ENCODE measurements at regions not wholly inside any gene's neighbourhood (a gene's known extent, or its start where the extent isn't known, plus 50 kb on each side); places are given as distances from the start of the nearest gene placed in this dataset.

- no peak overlapping the region for H3K27ac ChIP-seq (ENCODE audit: poor library complexity, severe bottlenecking)
- H3K27me3 ChIP-seq (ENCODE audit: insufficient read depth, poor library complexity, severe bottlenecking), result no peaks in the 10 kb centered on the region
- no peaks in the 10 kb centered on the region for H3K36me3 ChIP-seq (ENCODE audit: low read depth)
- DNase-seq (ENCODE audit: low spot score) (no peak), ATAC-seq (ENCODE audit: low read depth) (no peak)
- H3K9me3 ChIP-seq (ENCODE audit: severe bottlenecking), result no peaks in the 10 kb centered on the region
- H3K4me3 ChIP-seq (ENCODE audit: severe bottlenecking), result no peak overlapping the region
- no peaks in the 10 kb centered on the region for H3K4me1 ChIP-seq (ENCODE audit: insufficient read depth, poor library complexity, severe bottlenecking)
- no peak for TF ChIP-seq CTCF (IDR thresholded peaks at IDR 0.05; ENCODE audit: poor library complexity, severe bottlenecking)
Measured at GRCh38 chr4:117302226-117302625, 216.8 kb upstream of the TRAM1L1 start.

- H3K9me3 ChIP-seq (ENCODE audit: severe bottlenecking), result no peaks in the 10 kb centered on the region
- H3K4me3 ChIP-seq (ENCODE audit: severe bottlenecking), result no peak overlapping the region
- H3K4me1 ChIP-seq (ENCODE audit: insufficient read depth, poor library complexity, severe bottlenecking), result no peaks in the 10 kb centered on the region
- DNase-seq (ENCODE audit: low spot score), result no peak
- TF ChIP-seq CTCF (IDR thresholded peaks at IDR 0.05; ENCODE audit: poor library complexity, severe bottlenecking), result no peak
- no peaks in the 10 kb centered on the region for H3K27me3 ChIP-seq (ENCODE audit: insufficient read depth, poor library complexity, severe bottlenecking)
- no peaks in the 10 kb centered on the region for H3K36me3 ChIP-seq (ENCODE audit: low read depth)
- H3K27ac ChIP-seq (ENCODE audit: poor library complexity, severe bottlenecking), result no peak overlapping the region
- ATAC-seq (ENCODE audit: low read depth), result no peak
Measured at GRCh38 chr4:117311215-117311614, 225.8 kb upstream of the TRAM1L1 start.

- no peak for TF ChIP-seq CTCF (IDR thresholded peaks at IDR 0.05; ENCODE audit: poor library complexity, severe bottlenecking)
- Histone ChIP-seq H3K27ac (ENCODE audit: poor library complexity, severe bottlenecking) (no peak overlapping the region), H3K36me3 (ENCODE audit: low read depth) (no peaks in the 10 kb centered on the region), H3K9me3 (ENCODE audit: severe bottlenecking) (no peaks in the 10 kb centered on the region), H3K27me3 (ENCODE audit: insufficient read depth, poor library complexity, severe bottlenecking) (no peaks in the 10 kb centered on the region), H3K4me1 (ENCODE audit: insufficient read depth, poor library complexity, severe bottlenecking) (no peaks in the 10 kb centered on the region), H3K4me3 (ENCODE audit: severe bottlenecking) (no peak overlapping the region)
- no peak for ATAC-seq (ENCODE audit: low read depth)
- no peak for DNase-seq (ENCODE audit: low spot score)
Measured at GRCh38 chr4:117311989-117312388, 226.6 kb upstream of the TRAM1L1 start.

GRCh38 chr4:117324851-117325491, 239.6 kb upstream of the TRAM1L1 start:
- TF ChIP-seq CTCF (IDR thresholded peaks at IDR 0.05; ENCODE audit: poor library complexity, severe bottlenecking), result no peak

GRCh38 chr4:117326091-117326490, 240.7 kb upstream of the TRAM1L1 start:
- ATAC-seq (ENCODE audit: low read depth), result no peak

More at GRCh38 chr4:117324851-117325491, 239.6 kb upstream of the TRAM1L1 start:
- Histone ChIP-seq H3K4me3 (ENCODE audit: severe bottlenecking) (no peak overlapping the region), H3K4me1 (ENCODE audit: insufficient read depth, poor library complexity, severe bottlenecking) (peaks cover 4% of the 10 kb centered on the region), H3K9me3 (ENCODE audit: severe bottlenecking) (no peaks in the 10 kb centered on the region), H3K27me3 (ENCODE audit: insufficient read depth, poor library complexity, severe bottlenecking) (no peaks in the 10 kb centered on the region), H3K36me3 (ENCODE audit: low read depth) (no peaks in the 10 kb centered on the region), H3K27ac (ENCODE audit: poor library complexity, severe bottlenecking) (peak overlapping the region; percentile 61)
- DNase-seq (ENCODE audit: low spot score) (no peak), ATAC-seq (ENCODE audit: low read depth) (peak; percentile 81)

More at GRCh38 chr4:117326091-117326490, 240.7 kb upstream of the TRAM1L1 start:
- peak overlapping the region; percentile 61 for H3K27ac ChIP-seq (ENCODE audit: poor library complexity, severe bottlenecking)
- H3K4me1 ChIP-seq (ENCODE audit: insufficient read depth, poor library complexity, severe bottlenecking), result peaks cover 4% of the 10 kb centered on the region
- no peak overlapping the region for H3K4me3 ChIP-seq (ENCODE audit: severe bottlenecking)
- no peaks in the 10 kb centered on the region for H3K27me3 ChIP-seq (ENCODE audit: insufficient read depth, poor library complexity, severe bottlenecking)
- TF ChIP-seq CTCF (IDR thresholded peaks at IDR 0.05; ENCODE audit: poor library complexity, severe bottlenecking), result no peak
- no peak for DNase-seq (ENCODE audit: low spot score)
- H3K9me3 ChIP-seq (ENCODE audit: severe bottlenecking), result no peaks in the 10 kb centered on the region
- H3K36me3 ChIP-seq (ENCODE audit: low read depth), result no peaks in the 10 kb centered on the region
